Activated naive CD4-positive, alpha-beta T cell treated with anti-CD3 and anti-CD28 coated beads for 36 hours (primary cell): ENCODE measurements at regions not wholly inside any gene's neighbourhood (a gene's known extent, or its start where the extent isn't known, plus 50 kb on each side); places are given as distances from the start of the nearest gene placed in this dataset.

Source experiments
- CTCF ChIA-PET: fragments of 350-600 bp; sonication (Branson Sonifier 250); formaldehyde crosslinking; loops from one replicate; lab custom pipeline; 2021; ENCODE audit warnings: antibody characterized with exemption; lab: Charles Lee
- DNase-seq: peaks from one replicate; pipeline ENCODE4 v3.0.0-alpha.2; 2020
- H3K27ac Mint-ChIP-seq: one replicate; pipeline ENCODE4 v1.8.0; 2021; ENCODE audit warnings: mild to moderate bottlenecking, mixed read lengths
- H3K27me3 Mint-ChIP-seq: one replicate; pipeline ENCODE4 v1.8.0; 2021; ENCODE audit warnings: low read depth, mixed read lengths
- H3K36me3 Mint-ChIP-seq: one replicate; pipeline ENCODE4 v1.8.0; 2021; ENCODE audit warnings: low read depth, mixed read lengths
- H3K4me1 Mint-ChIP-seq: one replicate; pipeline ENCODE4 v1.8.0; 2021; ENCODE audit warnings: low read depth, mixed read lengths
- H3K4me3 Mint-ChIP-seq: one replicate; pipeline ENCODE4 v1.8.0; 2021; ENCODE audit warnings: mild to moderate bottlenecking, moderate library complexity, mixed read lengths
- H3K9me3 Mint-ChIP-seq: one replicate; pipeline ENCODE4 v1.8.0; 2021; ENCODE audit warnings: mixed read lengths
- intact Hi-C: fragments of 100-400 bp; cut with micrococcal nuclease; formaldehyde crosslinking; loops from one replicate; pipeline ENCODE4 v1.15.1; 2023

DNA sequence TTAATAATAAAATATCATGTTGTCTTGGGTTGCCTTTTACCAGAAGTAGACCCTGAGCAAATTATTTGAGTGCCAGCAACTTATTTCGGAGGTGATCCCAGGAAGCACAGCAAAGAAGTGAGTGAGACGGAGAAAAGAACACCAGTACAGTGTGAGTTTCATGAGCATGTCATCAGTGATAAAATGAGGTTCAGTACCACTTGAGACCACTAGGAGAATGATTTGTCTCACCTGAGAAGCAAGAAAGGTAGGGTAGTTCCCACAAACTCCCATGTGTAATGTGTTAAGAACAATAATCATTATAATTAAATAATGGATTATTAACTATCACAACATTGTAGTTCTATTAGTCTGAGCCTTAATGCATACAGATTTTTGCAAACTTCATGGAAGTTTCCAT, 112.8 kb upstream of the DMD start:
- H3K27me3 Mint-ChIP-seq: no peaks in the 10 kb centered on the region
- H3K36me3 Mint-ChIP-seq: no peaks in the 10 kb centered on the region
- DNase-seq: no peak
- CTCF ChIA-PET: no interaction called here
- H3K27ac Mint-ChIP-seq: no peak overlapping the region
- no peaks in the 10 kb centered on the region for H3K4me1 Mint-ChIP-seq
- H3K9me3 Mint-ChIP-seq: no peaks in the 10 kb centered on the region
- intact Hi-C loops: no loop called here
- H3K4me3 Mint-ChIP-seq: no peak overlapping the region

DNA sequence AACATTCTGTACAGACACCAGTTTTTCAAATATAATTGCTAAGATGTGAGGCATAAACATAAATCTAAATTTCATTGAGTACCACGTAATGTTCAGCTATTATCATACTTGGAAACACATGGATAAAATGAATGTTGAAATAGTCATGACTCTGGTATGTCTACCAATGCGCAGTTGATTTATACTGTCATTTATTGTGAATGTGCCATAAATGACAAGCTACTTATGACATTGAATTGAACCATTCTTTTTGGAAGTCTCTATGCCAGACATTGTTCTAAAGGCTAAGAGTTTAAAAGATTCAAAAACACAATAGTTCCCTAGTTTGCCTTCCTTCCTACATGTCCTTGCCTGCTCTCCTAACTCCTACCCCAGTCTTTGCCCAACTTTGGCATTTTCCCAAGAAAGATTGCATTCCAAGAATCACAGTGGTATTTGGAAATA, 96.6 kb upstream of the DMD start:
- intact Hi-C loops: no loop called here
- CTCF ChIA-PET: no interaction called here
- Mint-ChIP-seq H3K36me3 (no peaks in the 10 kb centered on the region), H3K4me3 (no peak overlapping the region), H3K27me3 (no peaks in the 10 kb centered on the region), H3K4me1 (no peaks in the 10 kb centered on the region), H3K27ac (no peak overlapping the region), H3K9me3 (peaks cover 3% of the 10 kb centered on the region)
- DNase-seq: no peak

DNA sequence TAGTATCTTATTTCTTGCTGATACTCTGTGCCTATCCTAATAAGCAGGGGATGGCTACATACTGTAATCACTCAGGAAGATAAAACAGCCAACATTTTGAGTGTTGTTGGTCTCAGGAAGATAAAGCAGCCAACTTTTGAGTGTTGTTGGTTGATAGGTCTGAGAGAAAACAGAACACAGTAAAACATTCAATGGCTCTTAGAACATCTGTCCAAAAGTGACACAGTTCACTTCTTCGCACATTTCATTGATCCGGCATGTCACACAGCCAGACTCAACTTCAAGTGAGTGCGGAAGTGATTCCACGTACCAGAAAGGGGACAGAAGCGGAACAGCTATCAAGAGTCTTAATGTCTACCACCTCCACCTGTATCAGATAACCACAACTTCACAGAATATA, 87.3 kb upstream of the DMD start:
- Mint-ChIP-seq H3K4me3 (no peak overlapping the region), H3K9me3 (peaks cover 2% of the 10 kb centered on the region), H3K27me3 (no peaks in the 10 kb centered on the region), H3K36me3 (no peaks in the 10 kb centered on the region), H3K27ac (no peak overlapping the region), H3K4me1 (no peaks in the 10 kb centered on the region)
- CTCF ChIA-PET: no interaction called here
- intact Hi-C loops: no loop called here
- DNase-seq: no peak

DNA sequence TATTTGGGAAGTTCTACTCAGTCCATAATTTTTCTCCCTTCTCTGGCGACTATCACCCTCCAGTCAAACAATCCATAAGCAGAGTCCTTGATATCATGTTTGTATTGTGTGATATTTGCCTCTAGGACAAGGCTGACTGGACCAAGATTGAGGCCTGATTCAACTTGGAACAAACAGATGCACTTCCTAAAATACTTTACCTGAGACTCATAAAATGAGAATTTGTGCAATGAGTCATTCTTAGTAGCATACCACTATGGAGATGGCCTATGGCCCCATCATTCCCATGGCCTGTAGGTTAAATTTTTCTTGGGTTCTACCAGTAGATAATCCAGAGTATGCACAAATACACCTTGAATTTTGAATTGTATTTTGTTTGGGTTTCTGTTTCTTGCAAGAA, 74.2 kb upstream of the DMD start:
- intact Hi-C loops: no loop called here
- CTCF ChIA-PET: no interaction called here
- Mint-ChIP-seq H3K27ac (no peak overlapping the region), H3K4me3 (no peak overlapping the region), H3K36me3 (no peaks in the 10 kb centered on the region), H3K27me3 (no peaks in the 10 kb centered on the region), H3K9me3 (peaks cover 1% of the 10 kb centered on the region), H3K4me1 (no peaks in the 10 kb centered on the region)
- DNase-seq: no peak

DNA sequence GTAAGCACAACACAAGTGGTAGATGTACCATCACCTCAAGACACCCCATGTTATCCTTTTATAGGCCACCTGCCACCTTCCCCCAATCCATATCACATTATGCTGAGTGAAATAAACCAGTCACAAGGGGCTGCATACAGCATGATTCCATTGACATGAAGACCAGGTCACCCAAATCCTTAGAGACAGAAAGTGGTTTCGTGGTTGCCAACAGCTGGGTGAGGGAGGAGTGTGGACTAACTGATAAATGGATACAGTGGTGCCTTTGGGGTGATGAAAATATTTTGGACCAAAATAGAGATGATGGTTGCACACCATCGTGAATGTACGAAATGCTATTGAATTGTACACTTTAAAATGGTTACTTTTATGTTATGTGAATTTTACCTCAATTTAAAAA, 65.7 kb upstream of the DMD start:
- DNase-seq: no peak
- Mint-ChIP-seq H3K9me3 (no peaks in the 10 kb centered on the region), H3K4me1 (no peaks in the 10 kb centered on the region), H3K36me3 (no peaks in the 10 kb centered on the region), H3K27ac (no peak overlapping the region), H3K27me3 (no peaks in the 10 kb centered on the region), H3K4me3 (no peak overlapping the region)
- CTCF ChIA-PET: no interaction called here
- intact Hi-C loops: no loop called here

DNA sequence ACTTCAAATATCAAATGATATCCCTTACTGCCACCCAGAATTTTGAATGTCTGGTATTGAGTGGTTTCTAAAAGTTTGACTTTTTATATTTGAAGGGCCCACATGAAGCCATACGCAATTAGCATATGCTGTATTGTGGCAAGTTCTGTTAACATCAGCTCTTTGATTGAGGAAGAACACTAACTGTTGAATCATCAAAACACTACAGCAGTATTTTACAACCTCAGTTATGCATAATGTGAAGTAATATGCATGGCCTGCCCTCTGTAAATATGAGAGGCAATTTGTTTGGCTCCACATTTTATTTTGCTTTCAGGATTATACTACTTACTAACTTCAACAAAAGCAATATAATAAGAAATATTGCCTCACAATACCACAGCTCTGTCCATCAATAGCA, 62.2 kb upstream of the DMD start:
- DNase-seq: no peak
- H3K36me3 Mint-ChIP-seq: no peaks in the 10 kb centered on the region
- H3K9me3 Mint-ChIP-seq: no peaks in the 10 kb centered on the region
- H3K27ac Mint-ChIP-seq: no peak overlapping the region
- no peaks in the 10 kb centered on the region for H3K27me3 Mint-ChIP-seq
- H3K4me1 Mint-ChIP-seq: no peaks in the 10 kb centered on the region
- intact Hi-C loops: no loop called here
- H3K4me3 Mint-ChIP-seq: no peak overlapping the region
- CTCF ChIA-PET: no interaction called here

DNA sequence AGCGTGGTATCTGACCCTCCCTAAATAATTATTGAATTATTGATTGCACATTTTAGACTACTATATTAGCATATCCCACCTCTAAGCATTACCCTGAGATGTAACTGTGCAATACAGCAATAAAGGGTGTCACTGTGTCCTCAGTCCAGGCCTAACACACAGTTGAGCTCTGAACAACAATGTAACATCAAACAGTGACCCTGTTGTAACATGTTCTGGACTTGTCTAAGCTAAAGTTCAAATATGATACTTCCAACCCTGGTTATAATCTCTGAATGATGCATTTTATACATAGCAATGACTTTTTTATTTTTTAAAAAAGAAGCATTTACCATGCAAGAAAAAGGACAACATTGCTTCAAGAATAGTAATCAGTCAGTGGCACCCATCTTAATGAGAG, 61.6 kb upstream of the DMD start:
- Mint-ChIP-seq H3K9me3 (no peaks in the 10 kb centered on the region), H3K36me3 (no peaks in the 10 kb centered on the region), H3K4me3 (no peak overlapping the region), H3K27ac (no peak overlapping the region), H3K27me3 (no peaks in the 10 kb centered on the region), H3K4me1 (no peaks in the 10 kb centered on the region)
- CTCF ChIA-PET: no interaction called here
- no peak for DNase-seq
- intact Hi-C loops: no loop called here
